Astrocyte (in vitro differentiated cells and primary cell): ENCODE measurements at regions not wholly inside any gene's neighbourhood (a gene's known extent, or its start where the extent isn't known, plus 50 kb on each side); places are given as distances from the start of the nearest gene placed in this dataset.

ENCODE experiments used
- DNase-seq: peaks from one replicate; pipeline ENCODE4 v3.0.0-alpha.2; 2010; ENCODE audit warnings: low read depth
- FAIRE-seq: peaks from 2 replicates; lab custom pipeline; 2011; peaks lifted over from hg19 to GRCh38; lab: Jason Lieb, UNC
- H2AFZ ChIP-seq: 2 replicates; pipeline ENCODE4 v1.6.0; 2012; ENCODE audit warnings: low read depth, low read length, inconsistent platforms
- H3K27ac ChIP-seq: 2 replicates; pipeline ENCODE4 v1.5.1; 2011; ENCODE audit warnings: low read depth, low read length, inconsistent platforms
- H3K27me3 ChIP-seq: 2 replicates; pipeline ENCODE4 v1.6.0; 2011; ENCODE audit warnings: low read length, inconsistent platforms; ENCODE audit not compliant: insufficient read depth
- H3K36me3 ChIP-seq: 2 replicates; pipeline ENCODE4 v1.5.1; 2011; ENCODE audit warnings: low read length, inconsistent platforms; ENCODE audit not compliant: insufficient read depth
- H3K4me1 ChIP-seq: 2 replicates; pipeline ENCODE4 v1.5.1; 2011; ENCODE audit warnings: low read length, inconsistent platforms; ENCODE audit not compliant: insufficient read depth
- H3K4me2 ChIP-seq: 2 replicates; pipeline ENCODE4 v1.6.0; 2012; ENCODE audit warnings: low read length, inconsistent platforms
- H3K4me3 ChIP-seq: 2 replicates; pipeline ENCODE4 v1.5.1; 2011; ENCODE audit warnings: low read depth, mild to moderate bottlenecking, low read length, inconsistent platforms; ENCODE audit not compliant: insufficient read depth
- H3K79me2 ChIP-seq: 2 replicates; pipeline ENCODE4 v1.6.0; 2012; ENCODE audit warnings: mild to moderate bottlenecking, low read length, inconsistent platforms; ENCODE audit not compliant: insufficient read depth
- H3K9ac ChIP-seq: 2 replicates; pipeline ENCODE4 v1.6.0; 2012; ENCODE audit warnings: mild to moderate bottlenecking, low read length, inconsistent platforms
- H3K9me3 ChIP-seq: 2 replicates; pipeline ENCODE4 v1.5.1; 2012; ENCODE audit warnings: low read depth, mild to moderate bottlenecking, low read length, inconsistent platforms; ENCODE audit not compliant: insufficient read depth
- H4K20me1 ChIP-seq: 2 replicates; pipeline ENCODE4 v1.6.0; 2012; ENCODE audit warnings: low read length, inconsistent platforms; ENCODE audit not compliant: insufficient read depth
- H3K27ac Mint-ChIP-seq: one replicate; pipeline ENCODE4 v1.8.0; 2021; ENCODE audit warnings: mild to moderate bottlenecking, mixed read lengths; ENCODE audit not compliant: unreplicated experiment
- H3K27me3 Mint-ChIP-seq: one replicate; pipeline ENCODE4 v1.8.0; 2021; ENCODE audit warnings: low read depth, mixed read lengths; ENCODE audit not compliant: unreplicated experiment
- H3K36me3 Mint-ChIP-seq: one replicate; pipeline ENCODE4 v1.8.0; 2021; ENCODE audit warnings: low read depth, mixed read lengths; ENCODE audit not compliant: unreplicated experiment
- H3K4me1 Mint-ChIP-seq: one replicate; pipeline ENCODE4 v1.8.0; 2021; ENCODE audit warnings: low read depth, mixed read lengths; ENCODE audit not compliant: unreplicated experiment
- H3K4me3 Mint-ChIP-seq: one replicate; pipeline ENCODE4 v1.8.0; 2021; ENCODE audit warnings: mild to moderate bottlenecking, moderate library complexity, mixed read lengths; ENCODE audit not compliant: unreplicated experiment
- H3K9me3 Mint-ChIP-seq: one replicate; pipeline ENCODE4 v1.8.0; 2021; ENCODE audit warnings: mild to moderate bottlenecking, mixed read lengths; ENCODE audit not compliant: unreplicated experiment
- CTCF ChIP-seq: IDR thresholded peaks from 2 replicates; pipeline ENCODE4 v1.5.1; 2011; ENCODE audit warnings: low read depth, mild to moderate bottlenecking, inconsistent platforms, low read length, moderate library complexity; ENCODE audit not compliant: insufficient read depth
- EZH2 ChIP-seq: IDR thresholded peaks from 2 replicates; pipeline ENCODE4 v1.6.1; 2012; ENCODE audit warnings: mild to moderate bottlenecking, low read length, inconsistent platforms; ENCODE audit not compliant: insufficient read depth

GRCh38 chr2:238586931-238587775, 160.4 kb downstream of the ASB1 start:
- no peak overlapping the region for H3K4me3 Mint-ChIP-seq
- no peak overlapping the region for H3K27ac ChIP-seq
- no peak for FAIRE-seq

GRCh38 chr2:238587776-238588660, 161.3 kb downstream of the ASB1 start:
- H3K27ac ChIP-seq, result no peak overlapping the region
- H3K4me1 ChIP-seq, result peaks cover 7% of the 10 kb centered on the region
- H3K4me2 ChIP-seq, result no peak overlapping the region
- Mint-ChIP-seq H3K36me3 (no peaks in the 10 kb centered on the region), H3K27ac (no peak overlapping the region), H3K27me3 (no peaks in the 10 kb centered on the region), H3K4me1 (no peaks in the 10 kb centered on the region), H3K4me3 (no peak overlapping the region), H3K9me3 (peaks cover 12% of the 10 kb centered on the region)
- no peak overlapping the region for H2AFZ ChIP-seq
- TF ChIP-seq CTCF, result no peak
- no peak for TF ChIP-seq EZH2
- DNase-seq (no peak), FAIRE-seq (no peak)
- H3K79me2 ChIP-seq, result no peaks in the 10 kb centered on the region
- no peak overlapping the region for H3K4me3 ChIP-seq
- H3K27me3 ChIP-seq, result no peaks in the 10 kb centered on the region
- no peaks in the 10 kb centered on the region for H3K9me3 ChIP-seq
- H3K36me3 ChIP-seq, result no peaks in the 10 kb centered on the region
- H4K20me1 ChIP-seq, result no peaks in the 10 kb centered on the region
- no peak overlapping the region for H3K9ac ChIP-seq

More at GRCh38 chr2:238586931-238587775, 160.4 kb downstream of the ASB1 start:
- Histone ChIP-seq H4K20me1 (no peaks in the 10 kb centered on the region), H3K9ac (no peak overlapping the region), H3K36me3 (no peaks in the 10 kb centered on the region), H3K79me2 (no peaks in the 10 kb centered on the region), H2AFZ (peak overlapping the region; percentile 81), H3K4me3 (no peak overlapping the region), H3K27me3 (no peaks in the 10 kb centered on the region), H3K4me2 (peak overlapping the region; percentile 70), H3K9me3 (no peaks in the 10 kb centered on the region), H3K4me1 (peaks cover 7% of the 10 kb centered on the region)
- Mint-ChIP-seq H3K4me1 (no peaks in the 10 kb centered on the region), H3K27me3 (no peaks in the 10 kb centered on the region), H3K36me3 (no peaks in the 10 kb centered on the region), H3K9me3 (peaks cover 12% of the 10 kb centered on the region), H3K27ac (no peak overlapping the region)
- no peak for DNase-seq
- TF ChIP-seq EZH2, result no peak
- TF ChIP-seq CTCF, result no peak
